Limb (tissue), 2 donors: ENCODE measurements at regions not wholly inside any gene's neighbourhood (a gene's known extent, or its start where the extent isn't known, plus 50 kb on each side); places are given as distances from the start of the nearest gene placed in this dataset.
"Not testable (repeated sequence)": the region's sequence is repeated elsewhere in the genome, so short reads cannot be mapped to it uniquely, and the experiment has no call there.

Experiments
- DNase-seq, 2 donors: peaks; one replicate each; pipeline ENCODE4 v3.0.0-alpha.2; 2016; ENCODE audit errors: extremely low spot score in 2 of 2

DNA sequence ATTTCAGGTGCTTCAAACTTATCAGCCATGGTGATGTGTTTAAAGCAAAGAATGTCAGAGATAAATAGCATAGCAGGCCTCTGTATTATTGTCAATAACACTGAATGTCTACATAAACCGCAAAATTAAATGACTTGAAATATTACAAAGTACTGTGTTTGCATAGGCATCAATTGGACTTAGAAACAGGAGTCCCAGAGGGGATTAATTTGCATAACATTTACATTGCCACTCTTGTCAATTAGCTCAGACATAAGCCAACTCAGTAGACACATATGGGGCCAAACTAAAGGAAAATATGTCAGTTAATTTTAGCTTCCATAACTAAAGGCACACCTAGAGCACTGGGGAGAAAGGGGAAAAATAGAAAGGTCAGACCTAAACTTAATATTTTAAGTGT is 814.5 kb upstream of the NEGR1 start:
- no peak for DNase-seq

GRCh38 chr1:73092383-73092782 is 810.0 kb upstream of the NEGR1 start:
- DNase-seq, result no peak

DNA sequence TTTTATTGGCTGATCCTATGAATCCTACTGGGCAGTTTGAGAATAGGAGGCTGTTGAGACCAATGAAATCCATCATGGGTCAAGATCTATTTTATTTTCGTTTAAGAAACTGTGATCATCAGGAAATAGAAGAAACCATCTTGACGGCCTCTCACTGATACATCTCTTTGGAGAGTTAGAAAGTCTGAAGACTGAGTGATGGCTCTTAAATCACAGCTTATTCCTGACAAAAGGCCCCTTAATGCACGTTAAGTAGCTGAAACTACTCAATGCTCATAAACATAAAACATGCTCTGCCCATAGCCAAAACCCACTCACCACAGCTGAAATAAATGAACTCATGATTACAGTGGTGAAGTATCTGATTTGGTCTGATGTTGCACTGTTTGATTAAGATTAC is 784.5 kb upstream of the NEGR1 start:
- no peak for DNase-seq

DNA sequence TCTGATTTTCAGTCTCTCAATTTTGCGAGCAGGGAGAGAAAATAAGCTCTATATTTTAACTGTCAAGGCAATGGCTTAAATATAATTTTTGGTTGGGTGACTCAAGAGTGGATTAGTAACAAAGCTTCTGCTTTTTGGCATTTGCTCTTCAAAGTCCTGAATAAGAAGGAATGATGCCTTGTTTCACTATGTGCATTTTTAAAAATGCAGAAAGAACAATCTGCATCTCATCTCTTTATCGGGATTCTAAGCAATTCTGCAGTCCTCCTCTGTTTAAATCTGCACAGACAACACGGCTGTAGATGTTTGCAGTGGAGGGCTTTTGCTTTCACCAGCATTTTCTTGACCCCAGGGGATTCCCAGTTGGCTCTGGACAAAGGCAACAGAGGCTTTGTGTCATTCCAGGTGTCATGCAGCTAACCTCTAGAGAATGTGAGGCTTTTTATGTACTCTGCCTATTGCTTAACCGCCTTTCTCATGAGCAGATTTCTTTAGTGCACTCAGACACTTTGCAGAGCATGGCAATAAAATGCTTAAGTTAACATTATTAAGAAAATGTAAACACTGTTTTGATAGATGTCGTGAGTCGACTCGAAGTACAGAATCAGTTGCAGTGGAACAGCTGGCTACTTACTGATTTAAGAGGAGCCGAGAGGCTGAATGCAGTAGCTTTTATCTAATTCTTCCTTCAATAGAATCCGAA is 783.2 kb upstream of the NEGR1 start:
- DNase-seq, result peak in 1 of 2 donors; percentile 31

GRCh38 chr1:73056826-73057225 is 774.5 kb upstream of the NEGR1 start:
- DNase-seq, result no peak

- peak; percentile 32 to 57 for DNase-seq
These were observed 762.1 kb upstream of the NEGR1 start for GRCh38 chr1:73044241-73045036.

GRCh38 chr1:73042403-73042802 is 760.1 kb upstream of the NEGR1 start:
- no peak for DNase-seq

GRCh38 chr1:73040811-73041210 is 758.5 kb upstream of the NEGR1 start:
- DNase-seq, result no peak

GRCh38 chr1:73034271-73034670 is 751.9 kb upstream of the NEGR1 start:
- no peak for DNase-seq

- no peak for DNase-seq
These were observed 751.3 kb upstream of the NEGR1 start for GRCh38 chr1:73033640-73034039.

DNA sequence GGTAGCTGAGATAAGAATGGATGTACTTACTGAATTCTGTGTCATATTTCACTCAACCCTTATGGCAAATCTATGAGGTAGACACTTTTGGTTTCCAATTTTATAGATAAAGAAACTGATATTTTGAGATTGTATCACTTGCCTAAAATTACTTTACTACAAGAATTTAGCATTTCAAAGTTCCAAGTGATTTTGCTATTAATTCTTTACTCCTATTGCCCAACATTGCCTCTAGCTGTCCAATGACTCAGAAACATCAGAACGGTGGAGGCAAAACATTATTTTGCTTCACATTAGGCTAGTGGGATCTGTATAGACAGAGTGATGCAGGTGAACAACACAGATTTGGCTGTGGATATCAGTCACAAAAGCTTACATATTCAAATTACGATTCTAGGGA is 747.2 kb upstream of the NEGR1 start:
- no peak for DNase-seq

GRCh38 chr1:73026114-73026513 is 743.8 kb upstream of the NEGR1 start:
- no peak for DNase-seq

GRCh38 chr1:73009938-73010337 is 727.6 kb upstream of the NEGR1 start:
- no peak for DNase-seq

DNA sequence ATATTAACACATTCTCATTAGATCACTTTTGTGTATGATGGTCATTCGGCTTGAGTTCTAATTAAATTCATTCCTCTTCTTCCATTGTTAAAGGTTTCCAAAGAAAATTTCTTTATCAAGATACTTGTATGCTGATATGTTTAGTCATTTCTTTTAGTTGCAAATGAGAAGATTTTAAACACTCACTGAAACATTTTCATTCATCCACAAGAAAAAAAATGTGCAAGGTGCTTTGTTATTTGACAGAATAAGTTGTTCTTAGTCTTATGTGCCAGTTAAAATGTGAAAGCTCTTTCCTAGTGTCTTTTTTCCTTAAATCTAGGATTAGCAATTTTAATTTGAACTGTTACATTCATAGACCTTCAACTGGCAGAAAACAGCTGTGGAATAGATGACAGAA is 727.0 kb upstream of the NEGR1 start:
- DNase-seq, result no peak

DNA sequence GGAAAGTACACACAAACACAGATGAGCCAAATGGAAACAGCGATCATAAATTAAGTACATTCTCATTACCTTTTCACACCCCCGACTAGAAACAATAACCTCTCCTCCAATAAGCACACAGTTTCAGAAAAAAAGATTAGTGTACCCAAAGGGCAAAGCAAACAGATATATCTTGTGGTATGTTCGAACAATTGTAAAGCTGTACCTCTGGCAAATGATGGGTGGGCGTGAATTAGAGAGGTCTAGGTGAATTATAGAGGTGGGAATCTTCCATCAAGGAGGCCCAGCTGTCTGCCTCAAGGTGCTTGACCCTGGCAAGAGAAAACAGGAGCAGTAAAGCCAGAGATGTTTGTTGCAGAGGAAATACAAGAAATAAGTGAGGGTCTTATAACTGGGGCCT is 715.3 kb upstream of the NEGR1 start:
- DNase-seq, result no peak

DNA sequence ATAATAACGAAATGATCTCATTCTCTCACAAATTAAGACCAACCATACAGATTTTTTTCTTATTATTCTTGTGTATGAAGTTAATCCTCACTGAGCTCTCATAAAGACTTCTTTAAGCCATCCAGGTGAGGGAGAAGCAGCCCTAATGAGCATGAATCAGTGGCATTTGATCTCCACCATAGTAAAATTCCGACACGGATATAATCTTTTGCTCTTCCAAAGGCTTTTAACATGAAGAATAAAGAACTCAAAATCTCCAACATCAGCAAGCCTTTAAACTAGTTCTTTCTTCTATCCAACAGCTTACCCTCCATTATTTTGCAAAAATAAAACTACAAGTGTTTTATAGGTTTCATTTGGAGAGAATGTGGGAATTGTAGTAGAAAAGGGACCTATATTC is 714.7 kb upstream of the NEGR1 start:
- DNase-seq, result no peak

DNA sequence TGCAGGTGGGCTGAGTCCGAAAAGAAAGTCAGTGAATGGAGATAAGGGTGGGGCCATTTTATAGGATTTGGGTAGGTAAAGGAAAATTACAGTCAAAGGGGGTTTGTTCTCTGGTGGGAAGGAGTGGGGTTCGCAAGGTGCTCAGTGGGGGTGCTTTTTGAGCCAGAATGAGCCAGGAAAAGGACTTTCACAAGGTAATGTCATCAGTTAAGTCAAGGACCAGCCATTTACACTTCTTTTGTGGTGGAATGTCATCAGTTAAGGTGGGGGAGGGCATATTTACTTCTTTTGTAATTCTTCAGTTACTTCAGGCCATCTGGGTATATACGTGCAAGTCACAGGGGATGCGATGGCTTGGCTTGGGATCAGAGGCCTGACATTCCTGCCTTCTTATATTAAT is 705.5 kb upstream of the NEGR1 start:
- DNase-seq, result not testable (repeated sequence)

GRCh38 chr1:72986591-72987290 is 704.4 kb upstream of the NEGR1 start:
- DNase-seq, result no peak

GRCh38 chr1:72985024-72985423 is 702.7 kb upstream of the NEGR1 start:
- not testable (repeated sequence) for DNase-seq

GRCh38 chr1:72983011-72983410 is 700.7 kb upstream of the NEGR1 start:
- not testable (repeated sequence) for DNase-seq

GRCh38 chr1:72969461-72969860 is 687.1 kb upstream of the NEGR1 start:
- DNase-seq, result no peak

- DNase-seq, result no peak
These were observed 672.6 kb upstream of the NEGR1 start for GRCh38 chr1:72954943-72955342.
